DND-41 (cell line): ENCODE measurements at regions not wholly inside any gene's neighbourhood (a gene's known extent, or its start where the extent isn't known, plus 50 kb on each side); places are given as distances from the start of the nearest gene placed in this dataset.

Experiments used
- CTCF ChIP-seq: IDR thresholded peaks from 2 replicates; pipeline ENCODE4 v1.5.1; 2012; ENCODE audit warnings: borderline replicate concordance, low read length, moderate library complexity, mild to moderate bottlenecking; ENCODE audit not compliant: poor library complexity, severe bottlenecking; ENCODE audit errors: extremely low read depth
- EZH2 ChIP-seq: IDR thresholded peaks from 3 replicates; pipeline ENCODE4 v1.6.1; 2012; ENCODE audit warnings: borderline replicate concordance, low read depth, mild to moderate bottlenecking, moderate library complexity, low read length, inconsistent platforms; ENCODE audit not compliant: severe bottlenecking

- TF ChIP-seq EZH2, result no peak
- no peak for TF ChIP-seq CTCF
These were observed 111.9 kb upstream of the IGFBP3 start for GRCh38 chr7:46032942-46033341.
